Smooth muscle cell of the brain vasculature (primary cell): ENCODE measurements at regions not wholly inside any gene's neighbourhood (a gene's known extent, or its start where the extent isn't known, plus 50 kb on each side); places are given as distances from the start of the nearest gene placed in this dataset.
A peak's percentile ranks its signal among the peaks of the same experiment; 100 is the strongest.

Source experiments
- DNase-seq: peaks from one replicate; pipeline ENCODE4 v3.0.0-alpha.2; 2012; ENCODE audit warnings: low read depth, low spot score

DNA sequence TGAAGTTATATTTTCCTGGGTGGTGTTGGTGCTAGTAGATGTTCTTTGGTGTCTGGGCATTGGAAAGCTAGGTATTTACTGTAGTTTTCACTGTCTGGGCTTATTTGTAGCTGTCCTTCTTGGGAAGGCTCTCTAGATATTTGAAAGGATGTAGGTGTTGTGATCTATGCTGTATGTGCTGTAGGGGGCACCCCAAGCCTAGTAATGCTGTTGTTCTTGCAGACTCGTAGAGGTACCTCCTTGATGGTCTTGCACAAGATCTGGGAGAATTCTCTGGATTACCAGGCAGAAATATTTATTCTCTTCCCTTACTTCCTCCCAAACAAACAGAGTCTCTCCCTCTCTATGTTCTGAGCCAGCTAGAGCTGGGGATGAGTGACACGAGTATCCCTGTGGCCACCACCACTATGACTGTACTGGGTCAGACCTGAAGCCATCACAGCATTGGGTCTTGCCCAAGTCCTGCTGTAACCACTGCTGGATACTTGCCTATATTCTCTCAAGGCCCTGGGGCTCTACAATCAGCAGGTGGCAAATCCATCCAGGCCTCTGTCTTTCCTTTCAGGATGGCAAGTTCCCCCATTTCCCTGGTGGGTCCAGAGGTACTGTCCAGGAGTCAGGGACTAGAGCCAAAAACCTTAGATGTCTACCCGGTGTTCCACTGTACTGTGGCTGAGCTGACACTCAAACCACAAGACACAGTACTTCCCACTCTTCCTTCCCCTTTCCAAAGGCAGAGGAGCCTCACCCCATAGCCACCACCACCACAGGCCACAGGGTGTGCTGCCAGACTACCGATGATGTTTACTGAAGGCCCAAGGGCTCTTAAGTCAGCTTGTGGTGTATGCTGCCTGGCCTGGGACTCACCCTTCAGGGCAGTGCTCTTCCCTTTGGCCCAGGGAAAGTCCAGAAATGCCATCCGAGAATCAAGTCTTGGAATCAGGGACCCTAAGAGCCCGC, 195.2 kb upstream of the DPPA4 start:
- DNase-seq = peak; percentile 18

DNA sequence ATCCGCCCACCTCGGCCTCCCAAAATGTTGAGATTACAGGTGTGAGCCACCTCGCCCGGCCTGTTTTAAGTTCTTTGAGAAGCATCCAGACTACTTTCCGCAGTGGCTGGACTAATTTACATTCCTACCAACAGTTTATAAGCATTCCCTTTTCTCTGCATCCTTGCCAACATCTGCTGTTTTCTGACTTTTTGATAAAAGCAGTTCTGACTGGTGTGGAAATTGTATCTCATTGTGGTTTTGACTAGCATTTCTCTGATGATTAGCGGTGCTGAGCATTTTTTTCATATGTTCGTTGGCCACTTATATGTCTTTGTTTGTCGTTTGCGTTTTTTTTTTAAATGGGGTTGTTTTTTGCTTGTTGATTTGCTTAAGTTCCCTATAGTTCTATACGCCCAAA, 208.4 kb upstream of the DPPA4 start:
- DNase-seq = no peak

DNA sequence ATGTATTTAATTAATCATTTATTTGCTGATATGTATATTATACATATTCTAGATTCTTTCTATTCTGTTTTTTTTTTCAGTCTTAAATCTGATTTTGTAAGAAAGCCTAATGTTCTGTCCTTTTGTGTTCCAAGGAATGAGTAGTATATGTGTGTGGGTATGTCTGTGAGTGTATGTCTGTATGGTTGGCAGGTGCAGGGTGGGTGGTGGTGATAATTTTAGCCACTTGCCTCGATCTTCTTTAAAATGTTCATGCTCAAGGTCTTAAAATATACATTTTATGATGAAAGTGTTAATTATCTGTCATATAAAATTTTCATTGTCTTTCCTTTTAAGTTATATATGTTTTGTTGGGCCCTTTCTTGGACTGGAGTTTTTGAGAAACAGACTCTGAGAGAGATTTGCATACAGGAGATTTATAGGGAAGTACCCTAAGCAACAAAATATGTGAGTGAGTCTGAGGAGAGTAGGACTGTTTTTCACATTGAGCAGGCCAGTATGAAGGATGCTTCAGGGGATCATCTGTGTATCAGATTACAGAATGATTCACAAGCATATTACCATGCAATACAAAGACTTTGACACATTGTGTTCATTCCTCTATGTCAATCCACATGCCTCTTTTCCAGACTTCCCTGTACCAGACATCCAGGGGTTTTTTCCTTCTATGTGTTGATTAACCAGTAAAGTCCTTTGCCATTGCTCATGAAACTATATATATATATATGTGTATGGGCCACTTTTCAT, 211.0 kb upstream of the DPPA4 start:
- no peak for DNase-seq

DNA sequence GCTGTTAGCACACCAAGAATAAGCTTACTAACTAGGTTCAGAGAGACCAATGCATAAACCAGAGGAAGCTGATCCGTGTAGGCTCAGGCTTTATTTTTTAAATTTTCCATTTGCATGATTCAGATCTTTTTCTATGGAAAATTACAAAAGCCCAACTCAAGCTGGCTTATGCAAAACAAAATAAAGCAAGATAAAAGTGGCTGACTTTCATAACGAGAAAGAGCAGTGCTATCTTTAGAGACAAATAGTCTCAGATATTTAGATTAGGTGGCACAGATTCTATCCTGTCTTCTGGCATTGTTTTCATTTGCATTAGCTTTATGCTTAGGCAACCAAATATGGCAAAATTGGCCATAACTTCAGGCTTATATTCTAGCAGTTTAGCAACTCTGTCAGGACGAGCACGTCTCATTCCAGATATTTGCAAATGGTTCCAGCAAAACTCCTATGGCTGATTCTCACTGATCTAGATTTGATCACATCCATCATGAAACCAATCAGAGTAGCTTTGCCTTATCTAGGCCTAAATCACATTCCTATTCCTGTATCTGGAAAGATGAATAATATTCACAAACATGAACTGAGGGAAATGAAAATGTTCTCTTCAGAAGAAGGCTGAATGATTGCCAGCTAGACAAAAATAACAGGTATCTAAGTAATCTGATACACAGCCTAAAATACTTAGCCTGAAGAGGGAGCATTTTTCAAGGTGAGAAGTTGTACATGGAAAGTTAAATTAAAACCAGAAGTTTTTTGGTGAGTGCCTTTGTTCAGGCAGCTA, 216.4 kb upstream of the DPPA4 start:
- DNase-seq = no peak

DNA sequence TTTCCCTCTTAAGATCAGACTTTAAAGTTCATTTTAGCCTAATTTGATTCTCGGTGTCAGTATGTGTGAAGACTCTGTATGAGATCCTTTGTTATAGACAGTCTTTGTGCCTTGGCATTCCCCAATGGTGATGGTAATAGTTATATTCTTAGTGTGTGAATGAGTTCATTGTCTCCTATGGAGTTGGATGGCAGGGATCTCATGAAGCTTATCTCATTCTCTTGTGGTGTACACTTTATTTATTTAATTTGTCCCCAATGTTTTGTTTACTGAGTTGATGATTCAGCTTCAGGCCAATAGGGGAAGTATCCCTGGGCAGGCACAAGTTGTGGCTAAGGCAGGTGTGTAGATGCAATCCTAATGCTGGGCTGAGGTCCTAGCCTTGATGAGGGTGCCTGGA, 222.0 kb upstream of the DPPA4 start:
- no peak for DNase-seq

DNA sequence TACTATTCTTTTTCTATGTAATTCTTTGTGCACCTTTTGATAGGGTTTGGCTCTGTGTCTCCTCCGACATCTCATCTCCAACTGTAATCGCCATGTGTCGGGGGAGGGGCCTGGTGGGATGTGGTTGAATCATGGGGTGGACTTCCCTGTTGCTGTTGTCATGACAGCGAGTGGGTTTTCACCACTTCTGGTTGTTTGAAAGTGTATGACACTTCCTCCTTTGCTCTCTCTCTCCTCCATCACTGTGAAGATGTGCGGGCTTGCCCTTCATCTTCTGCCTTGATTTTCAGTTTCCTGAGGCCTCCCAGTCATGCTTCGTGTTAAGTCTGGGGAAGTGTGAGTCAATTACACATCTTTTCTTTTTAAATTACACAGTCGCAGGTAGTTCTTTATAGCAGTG, 225.8 kb upstream of the DPPA4 start:
- DNase-seq = no peak

DNA sequence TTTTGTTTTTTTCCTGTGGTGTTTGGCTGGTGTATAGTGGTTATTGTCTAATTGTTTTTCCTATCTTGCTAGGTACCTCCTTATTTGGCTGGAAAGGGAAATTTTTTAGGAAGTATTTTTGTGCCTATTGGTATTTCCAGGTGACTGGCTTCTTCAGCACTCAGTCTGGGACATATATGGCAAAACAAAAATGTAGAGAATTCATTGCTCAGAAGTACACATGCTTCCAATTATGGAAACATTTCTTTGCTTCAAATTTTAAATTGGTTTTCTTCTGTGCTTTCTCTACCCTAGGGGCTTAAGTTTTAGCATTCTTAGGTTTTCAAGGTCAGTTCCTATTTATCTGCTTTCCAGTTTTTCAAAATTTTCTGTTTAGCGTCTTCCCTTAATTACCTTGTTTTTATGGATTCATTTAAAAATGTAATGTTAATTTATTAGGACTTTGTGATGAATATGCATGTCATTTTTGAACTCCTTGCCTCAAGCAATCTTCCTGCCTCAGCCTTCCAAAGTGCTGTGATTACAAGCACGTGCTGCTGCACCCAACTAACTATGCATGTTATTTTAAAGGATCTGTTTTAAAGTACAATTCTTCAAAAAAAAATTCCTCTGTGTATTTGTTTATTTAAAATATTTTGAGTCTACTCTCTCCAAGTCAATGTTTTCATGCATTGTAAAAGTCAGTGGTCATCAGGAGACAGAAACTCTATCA, 231.9 kb upstream of the DPPA4 start:
- DNase-seq = no peak

DNA sequence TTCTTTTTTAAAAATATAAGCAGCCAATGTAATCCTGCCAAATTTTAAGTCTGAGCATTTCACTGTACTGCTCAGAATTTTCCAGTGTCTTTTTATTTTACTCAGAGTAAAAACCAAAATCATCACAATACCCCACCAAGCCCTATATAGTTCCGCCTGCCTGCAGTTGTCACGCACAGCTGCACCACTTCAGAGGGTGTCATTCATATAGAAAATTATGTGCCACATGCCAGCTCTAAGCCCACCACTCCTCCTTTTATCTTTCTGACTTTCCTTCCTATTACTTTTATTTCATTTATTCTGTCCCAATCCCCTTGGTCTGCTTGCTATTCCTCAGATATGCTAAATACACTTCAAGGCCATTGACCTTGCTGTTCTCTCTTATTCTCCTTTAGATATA, 233.1 kb upstream of the DPPA4 start:
- no peak for DNase-seq

DNA sequence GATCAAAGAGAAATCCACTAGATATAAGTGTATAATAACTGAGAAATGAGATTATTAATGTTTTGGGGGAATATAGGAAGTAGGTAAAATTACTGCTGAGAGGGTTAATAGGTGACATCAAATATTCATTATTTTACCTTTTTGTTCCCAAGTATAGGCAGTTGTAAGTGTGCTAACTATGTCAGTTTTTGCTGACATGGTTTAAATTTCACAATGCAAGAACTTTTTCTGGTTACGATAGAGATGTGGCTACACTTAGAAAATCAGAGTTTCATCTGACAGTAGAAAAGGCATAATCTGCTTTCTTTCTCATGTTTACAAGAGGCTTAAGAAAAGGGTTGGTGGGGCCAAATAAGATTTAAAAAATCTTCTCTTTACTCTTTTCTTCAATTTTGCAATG, 235.0 kb upstream of the DPPA4 start:
- DNase-seq = no peak

DNA sequence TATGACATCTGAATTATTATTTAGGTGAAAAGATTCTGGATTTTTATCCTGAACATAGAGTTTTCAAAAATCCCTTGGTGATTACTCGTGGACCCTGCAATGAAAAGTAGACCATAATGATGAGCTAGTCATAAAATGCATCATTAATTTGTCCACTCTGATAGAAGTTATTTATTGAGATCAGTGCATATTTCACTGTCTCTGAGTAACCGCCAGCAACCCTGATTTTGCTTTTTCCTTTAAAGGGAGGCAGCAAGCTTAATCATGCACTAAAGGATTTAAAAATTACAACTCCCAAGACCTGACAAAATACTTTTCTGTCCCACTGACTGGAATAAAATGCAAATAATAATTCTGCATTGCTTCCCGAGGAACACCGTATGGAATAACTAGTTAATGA, 259.6 kb upstream of the DPPA4 start:
- DNase-seq = no peak

DNA sequence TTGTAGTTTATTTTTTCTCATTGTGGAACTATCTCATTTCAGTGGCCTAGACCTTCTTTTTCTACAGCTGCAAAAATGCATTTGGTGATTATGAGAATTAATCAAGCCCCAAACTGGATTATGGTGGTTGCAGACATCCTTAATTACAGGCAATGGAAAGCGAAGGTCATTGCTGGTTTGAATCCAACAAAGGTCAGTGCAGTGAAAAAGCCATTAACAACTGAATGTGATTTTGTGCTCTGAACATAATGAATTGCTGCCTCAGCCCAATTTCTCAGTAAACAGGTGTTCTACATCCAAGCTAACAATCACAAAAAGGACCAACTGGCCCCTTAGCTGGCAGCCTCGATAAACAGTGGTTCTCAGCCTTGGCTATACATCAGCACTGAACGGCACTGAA, 260.1 kb upstream of the DPPA4 start:
- DNase-seq = no peak

DNA sequence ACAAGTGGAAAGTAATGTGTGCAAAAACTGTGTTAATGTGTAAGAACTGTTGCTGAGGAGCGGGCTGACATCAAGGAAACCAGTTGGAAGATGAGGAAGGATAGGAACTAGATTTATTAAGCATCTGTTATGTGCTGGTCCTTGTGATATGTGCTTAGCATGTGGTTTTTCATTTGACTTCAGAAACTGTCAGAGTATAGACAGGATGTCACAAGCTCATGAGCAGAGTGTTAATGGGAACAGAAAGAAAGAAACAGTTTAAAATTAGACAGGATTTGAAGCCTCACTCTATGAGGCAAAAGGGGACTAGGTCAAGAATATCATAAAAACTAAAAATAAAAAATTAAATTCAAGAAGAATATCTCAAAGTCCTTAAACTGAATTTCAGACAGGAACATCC, 270.6 kb upstream of the DPPA4 start:
- DNase-seq = no peak

DNA sequence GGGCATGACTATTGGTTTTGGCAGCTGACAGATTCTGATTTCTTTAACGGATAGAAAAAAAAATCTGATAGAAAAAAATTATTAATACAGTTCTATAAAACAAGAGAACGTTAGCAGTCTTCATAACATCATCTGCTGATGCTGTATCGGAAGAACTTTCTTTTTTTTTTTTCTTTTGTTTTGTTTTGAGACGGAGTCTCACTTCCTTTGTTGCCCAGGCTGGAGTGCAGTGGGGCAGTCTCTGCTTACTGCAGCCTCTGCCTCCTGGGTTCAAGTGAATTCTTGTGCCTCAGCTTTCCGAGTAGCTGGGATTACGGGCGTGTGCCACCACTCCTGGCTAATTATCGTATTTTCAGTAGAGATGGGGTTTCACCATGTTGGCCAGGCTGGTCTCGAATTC, 271.2 kb upstream of the DPPA4 start:
- no peak for DNase-seq

DNA sequence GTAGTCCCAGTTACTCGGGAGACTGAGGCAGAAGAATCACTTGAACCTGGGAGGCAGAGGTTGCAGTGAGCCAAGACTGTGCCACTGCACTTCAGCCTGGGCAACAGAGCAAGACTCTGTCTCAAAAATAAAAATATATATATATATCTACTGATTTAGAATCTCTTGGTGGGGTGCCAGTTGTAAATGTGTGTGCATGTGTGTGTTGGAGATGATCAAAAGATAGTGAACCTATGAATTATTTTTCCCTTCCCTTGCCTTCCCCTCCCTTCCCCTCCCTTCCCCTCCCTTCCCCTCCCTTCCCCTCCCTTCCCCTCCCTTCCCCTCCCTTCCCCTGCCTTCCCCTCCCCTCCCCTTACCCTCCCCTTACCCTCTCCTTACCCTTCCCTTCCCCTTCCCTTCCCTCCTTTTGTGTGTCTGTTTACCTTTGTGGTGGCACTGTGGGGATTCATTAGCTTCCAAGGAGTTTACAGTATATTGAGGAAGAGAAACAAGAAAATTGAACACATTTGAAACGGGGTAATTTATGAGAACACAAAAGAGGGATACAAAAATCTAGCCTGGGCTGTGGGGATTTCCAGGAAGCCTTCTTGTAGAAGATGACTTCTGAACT, 281.5 kb upstream of the DPPA4 start:
- no peak for DNase-seq

DNA sequence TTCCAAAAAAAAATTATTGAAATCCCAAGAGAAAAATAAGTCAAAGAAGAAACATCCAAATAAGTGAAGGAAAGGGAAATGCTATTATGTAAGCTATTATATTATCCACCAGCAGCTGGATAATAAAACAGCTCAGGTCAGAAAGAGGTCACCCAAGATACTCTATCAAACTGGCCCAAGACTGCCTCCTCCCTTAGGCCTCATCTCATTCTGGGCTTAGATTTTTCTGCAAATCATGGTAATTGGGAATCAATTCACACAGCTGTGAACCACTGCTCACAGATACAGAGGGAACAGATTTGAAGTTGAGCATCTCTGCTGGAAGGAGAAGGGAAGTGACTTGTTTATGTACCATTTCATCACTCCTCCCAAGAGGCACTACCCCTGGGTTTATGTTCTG, 294.6 kb upstream of the DPPA4 start:
- DNase-seq = no peak

DNA sequence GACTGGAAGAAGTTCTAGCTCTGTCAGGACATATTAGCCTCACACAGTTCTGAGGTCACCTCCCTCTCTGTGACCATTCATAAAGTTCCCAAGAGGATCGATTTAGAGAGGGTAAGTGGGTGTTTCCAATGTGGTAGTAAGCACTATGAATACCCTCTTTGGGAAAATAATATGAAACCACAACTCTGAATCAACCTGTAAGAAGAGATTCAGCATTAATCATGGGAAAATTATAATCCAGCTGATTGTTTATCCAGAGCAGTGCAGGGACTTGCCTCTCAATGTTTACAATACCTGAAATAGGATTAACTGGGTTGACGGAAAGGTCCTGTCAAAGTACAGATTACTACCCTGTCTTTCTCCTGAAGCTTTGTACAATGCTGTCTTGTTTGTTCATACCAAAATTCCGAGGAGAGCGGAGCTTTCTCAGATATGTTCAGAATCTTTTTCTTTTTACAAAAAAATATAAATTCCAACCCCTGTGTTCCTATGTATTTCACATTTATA, 302.9 kb upstream of the DPPA4 start:
- DNase-seq = no peak

DNA sequence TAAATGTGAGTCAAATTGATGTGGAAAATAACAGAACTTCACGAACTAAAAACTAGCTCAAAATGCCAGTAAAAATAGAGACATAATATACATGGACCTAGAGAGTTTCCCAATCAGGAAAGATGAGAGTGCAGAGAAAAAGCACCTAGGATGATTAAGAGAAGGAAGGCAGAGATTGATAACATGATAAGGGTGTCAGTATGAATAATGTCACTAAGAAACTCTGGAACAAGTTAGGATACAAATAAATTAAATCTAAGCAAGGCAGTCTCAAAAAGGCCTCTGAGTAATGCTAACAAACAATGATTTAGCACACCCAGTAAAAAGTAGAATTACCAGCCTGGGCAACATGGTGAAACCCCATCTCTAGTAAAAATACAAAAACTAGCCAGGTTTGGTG, 304.7 kb upstream of the DPPA4 start:
- DNase-seq = no peak

DNA sequence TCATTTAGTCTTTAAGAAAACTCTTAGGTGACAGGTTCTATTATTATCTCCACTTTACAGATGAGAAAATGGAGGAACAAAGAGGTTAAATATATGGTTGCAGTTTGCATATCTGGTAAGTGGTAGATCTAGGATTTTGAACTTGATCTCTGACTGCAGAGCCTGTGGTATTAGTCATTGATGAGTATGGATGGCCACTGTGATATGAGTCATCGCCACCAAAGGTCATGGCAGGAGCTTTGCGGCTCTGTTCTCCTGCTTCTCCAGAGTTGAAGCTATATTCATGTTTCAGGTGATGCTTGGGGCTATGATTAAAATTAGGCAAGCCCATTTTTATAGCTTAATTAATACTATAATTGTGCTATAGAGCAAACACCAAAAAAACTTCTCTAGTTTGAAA, 306.2 kb upstream of the DPPA4 start:
- DNase-seq = no peak

DNA sequence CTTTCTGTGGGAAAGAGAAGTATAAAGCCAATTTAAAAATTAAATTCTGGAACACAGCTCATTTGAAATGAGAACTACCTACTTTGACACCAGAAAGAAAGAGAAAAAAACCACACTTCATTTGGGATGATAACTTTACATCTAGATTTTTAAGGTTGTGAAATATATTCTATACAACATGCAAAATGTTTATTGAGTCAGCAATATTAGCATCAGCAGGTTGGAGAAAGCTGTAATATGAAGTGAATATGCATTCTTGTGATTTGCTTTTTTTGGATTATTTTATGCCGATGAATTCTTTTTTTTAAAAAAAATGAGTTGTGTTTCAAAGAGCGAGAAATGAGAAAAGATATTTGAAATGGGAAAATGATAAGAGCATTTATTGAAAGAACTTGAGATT, 307.0 kb upstream of the DPPA4 start:
- DNase-seq = no peak

DNA sequence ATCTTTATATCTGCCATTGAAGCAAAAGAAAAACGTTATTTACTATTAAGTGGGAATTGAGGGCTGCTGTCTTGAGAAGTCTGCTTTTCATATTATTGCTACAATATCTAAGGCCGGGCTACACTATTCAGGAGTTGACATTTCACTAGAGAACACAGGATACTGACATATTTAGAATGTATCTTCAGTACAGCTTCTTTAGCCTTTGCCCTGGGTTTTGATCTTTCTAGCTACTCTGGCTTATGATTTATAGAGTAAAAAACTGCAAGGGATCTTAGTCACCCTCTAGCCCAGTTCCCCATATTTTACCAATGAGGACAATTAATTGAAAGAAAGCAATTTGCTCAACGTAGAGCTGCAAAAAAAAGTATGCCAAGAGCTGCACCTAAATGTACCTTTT, 307.4 kb upstream of the DPPA4 start:
- DNase-seq = no peak

DNA sequence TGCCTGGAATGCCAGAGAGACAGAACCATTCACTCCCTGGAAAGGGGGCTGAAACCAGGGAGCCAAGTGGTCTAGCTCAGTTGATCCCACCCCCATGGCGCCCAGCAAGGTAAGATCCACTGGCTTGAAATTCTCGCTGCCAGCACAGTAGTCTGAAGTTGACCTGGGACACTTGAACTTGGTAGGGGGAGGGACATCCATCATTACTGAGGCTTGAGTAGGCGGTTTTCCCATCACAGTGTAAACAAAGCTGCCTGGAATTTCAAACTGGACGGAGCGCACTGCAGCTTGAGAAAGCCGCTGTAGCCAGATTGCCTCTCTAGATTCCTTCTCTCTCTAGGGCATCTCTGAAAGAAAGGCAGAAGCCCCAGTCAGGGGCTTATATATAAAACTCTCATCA, 310.7 kb upstream of the DPPA4 start:
- no peak for DNase-seq
